ENCODE measurements at regions not wholly inside any gene's neighbourhood (a gene's known extent, or its start where the extent isn't known, plus 50 kb on each side); places are given as distances from the start of the nearest gene placed in this dataset.
A peak's percentile ranks its signal among the peaks of the same experiment; 100 is the strongest.

DNA sequence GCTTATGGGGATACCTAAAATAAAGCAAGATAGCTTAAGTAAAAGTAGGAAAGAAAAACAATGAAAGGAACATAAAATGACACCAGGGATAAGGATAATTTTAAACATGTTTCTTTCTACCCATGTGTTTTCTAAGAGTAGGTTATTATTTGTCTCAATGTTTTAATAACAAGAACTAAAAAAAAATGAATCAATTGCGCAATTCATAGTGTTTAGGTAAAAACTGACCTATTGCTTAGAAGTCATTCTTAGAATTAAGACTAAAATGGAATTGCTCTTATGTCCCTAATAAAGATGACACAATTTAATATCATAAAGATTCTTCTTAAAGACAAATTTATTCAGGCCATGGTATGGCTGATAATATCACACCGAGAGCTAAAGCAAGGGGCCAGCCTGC, 58.0 kb upstream of the COL24A1 start:
- no peaks in the 10 kb centered on the region for H3K4me1 ChIP-seq (replicated peaks in 1 of 2)
- H3K36me3 ChIP-seq (replicated peaks in 1 of 2) = no peaks in the 10 kb centered on the region
- H3K4me3 ChIP-seq = no peak overlapping the region
- H3K27ac ChIP-seq = no peak overlapping the region
- intact Hi-C loops (cut with DNase I) = no loop called here
- H3K27me3 ChIP-seq = no peaks in the 10 kb centered on the region
- TF ChIP-seq, protein P1, sequence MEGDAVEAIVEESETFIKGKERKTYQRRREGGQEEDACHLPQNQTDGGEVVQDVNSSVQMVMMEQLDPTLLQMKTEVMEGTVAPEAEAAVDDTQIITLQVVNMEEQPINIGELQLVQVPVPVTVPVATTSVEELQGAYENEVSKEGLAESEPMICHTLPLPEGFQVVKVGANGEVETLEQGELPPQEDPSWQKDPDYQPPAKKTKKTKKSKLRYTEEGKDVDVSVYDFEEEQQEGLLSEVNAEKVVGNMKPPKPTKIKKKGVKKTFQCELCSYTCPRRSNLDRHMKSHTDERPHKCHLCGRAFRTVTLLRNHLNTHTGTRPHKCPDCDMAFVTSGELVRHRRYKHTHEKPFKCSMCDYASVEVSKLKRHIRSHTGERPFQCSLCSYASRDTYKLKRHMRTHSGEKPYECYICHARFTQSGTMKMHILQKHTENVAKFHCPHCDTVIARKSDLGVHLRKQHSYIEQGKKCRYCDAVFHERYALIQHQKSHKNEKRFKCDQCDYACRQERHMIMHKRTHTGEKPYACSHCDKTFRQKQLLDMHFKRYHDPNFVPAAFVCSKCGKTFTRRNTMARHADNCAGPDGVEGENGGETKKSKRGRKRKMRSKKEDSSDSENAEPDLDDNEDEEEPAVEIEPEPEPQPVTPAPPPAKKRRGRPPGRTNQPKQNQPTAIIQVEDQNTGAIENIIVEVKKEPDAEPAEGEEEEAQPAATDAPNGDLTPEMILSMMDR (IDR thresholded peaks at IDR 0.05) = no peak
- no peak for TF ChIP-seq POLR2A (IDR thresholded peaks at IDR 0.05)
- H3K9me3 ChIP-seq (replicated peaks in 1 of 3) = no peaks in the 10 kb centered on the region
- 96 to 99% (median 98%) methylated on average over 2 of the region's 2 CpGs for WGBS, 4 donors
- no peak for DNase-seq

DNA sequence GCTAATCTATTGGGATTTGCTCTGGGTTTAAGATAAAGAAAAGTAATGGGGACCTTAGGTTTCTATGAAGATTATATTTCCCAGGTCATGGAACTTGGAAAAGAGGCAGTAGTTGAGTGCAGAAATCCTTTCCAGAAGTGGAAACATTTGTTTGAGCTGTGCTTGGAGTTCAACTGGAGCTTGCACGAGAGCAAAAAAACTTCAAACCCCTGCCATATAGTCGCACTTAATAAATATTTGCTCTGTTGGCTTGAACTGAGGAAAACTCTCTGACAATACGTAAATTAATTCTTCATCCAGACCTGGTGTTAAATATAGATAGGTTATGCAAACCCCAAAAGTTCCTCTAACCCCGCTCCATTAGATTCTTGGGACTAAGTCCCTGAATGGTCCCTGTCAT, 52.8 kb upstream of the COL24A1 start:
- Histone ChIP-seq H3K27me3 (no peaks in the 10 kb centered on the region), H3K4me3 (no peak overlapping the region), H3K9me3 (replicated peaks in 1 of 3) (no peaks in the 10 kb centered on the region), H3K4me1 (replicated peaks in 1 of 2) (no peaks in the 10 kb centered on the region), H3K36me3 (replicated peaks in 1 of 2) (no peaks in the 10 kb centered on the region), H3K27ac (no peak overlapping the region)
- no peak for TF ChIP-seq POLR2A (IDR thresholded peaks at IDR 0.05)
- TF ChIP-seq, protein P1 (IDR thresholded peaks at IDR 0.05) = no peak
- DNase-seq = no peak
- WGBS, 4 donors = 81 to 84% (median 81%) methylated on average over 4 of the region's 4 CpGs
- intact Hi-C loops (cut with DNase I) = no loop called here

DNA sequence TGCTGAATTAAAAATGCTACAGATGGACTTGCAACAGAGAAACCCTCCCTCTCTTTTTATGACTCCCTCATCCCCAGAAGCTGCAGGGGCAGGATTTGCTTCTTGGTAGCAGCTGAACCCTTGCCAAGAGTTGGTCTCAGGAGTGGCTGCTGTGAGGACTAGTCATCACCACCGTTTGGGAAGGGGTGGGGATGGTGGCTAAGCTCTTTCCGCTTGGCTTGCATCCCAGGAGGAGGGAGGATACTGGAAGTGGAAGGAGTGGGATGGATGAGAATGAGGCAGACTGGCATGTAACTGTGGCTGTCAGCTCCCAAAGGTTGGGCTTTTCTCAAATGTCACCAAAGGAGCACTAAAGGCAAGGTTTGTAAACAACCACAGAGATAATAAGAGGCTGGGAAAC, 50.8 kb upstream of the COL24A1 start:
- Histone ChIP-seq H3K36me3 (replicated peaks in 1 of 2) (no peaks in the 10 kb centered on the region), H3K4me3 (no peak overlapping the region), H3K27ac (no peak overlapping the region), H3K27me3 (no peaks in the 10 kb centered on the region), H3K4me1 (replicated peaks in 1 of 2) (no peaks in the 10 kb centered on the region), H3K9me3 (replicated peaks in 1 of 3) (no peaks in the 10 kb centered on the region)
- TF ChIP-seq, protein P1 (IDR thresholded peaks at IDR 0.05) = no peak
- no peak for TF ChIP-seq POLR2A (IDR thresholded peaks at IDR 0.05)
- intact Hi-C loops (cut with DNase I) = no loop called here
- WGBS, 4 donors = 28 to 40% (median 35%) methylated on average over 2 of the region's 2 CpGs
- DNase-seq = peak in 1 of 7 donors; percentile 18

Data from adrenal gland (tissue), 9 donors.